HEK293 (cell line): ENCODE measurements at regions not wholly inside any gene's neighbourhood (a gene's known extent, or its start where the extent isn't known, plus 50 kb on each side); places are given as distances from the start of the nearest gene placed in this dataset.
A peak's percentile ranks its signal among the peaks of the same experiment; 100 is the strongest.

Source experiments
- GLIS1 ChIP-seq: fragments of 450-650 bp; formaldehyde crosslinking; IDR thresholded peaks from 2 replicates; pipeline ENCODE4 v1.5.1; 2016; ENCODE audit warnings: missing biosample characterization, missing genetic modification characterization
- HOXC10 ChIP-seq: sonication (generic); formaldehyde crosslinking; IDR thresholded peaks from 2 replicates; pipeline ENCODE4 v1.8.1; 2023; ENCODE audit warnings: mild to moderate bottlenecking, missing genetic modification reagents
- KLF9 ChIP-seq: fragments of 450-650 bp; formaldehyde crosslinking; IDR thresholded peaks from 2 replicates; pipeline ENCODE4 v1.5.1; 2016; ENCODE audit warnings: missing biosample characterization, missing genetic modification characterization, low read depth
- MYNN ChIP-seq: fragments of 450-650 bp; formaldehyde crosslinking; IDR thresholded peaks from 2 replicates; pipeline ENCODE4 v1.5.1; 2016; ENCODE audit warnings: missing biosample characterization, missing genetic modification characterization, borderline replicate concordance
- PRDM2 ChIP-seq: fragments of 450-650 bp; formaldehyde crosslinking; IDR thresholded peaks from 2 replicates; pipeline ENCODE4 v1.5.1; 2016; ENCODE audit warnings: missing biosample characterization, missing genetic modification characterization, borderline replicate concordance
- RBAK ChIP-seq: fragments of 450-650 bp; formaldehyde crosslinking; IDR thresholded peaks from 2 replicates; pipeline ENCODE4 v1.5.1; 2016; ENCODE audit warnings: missing biosample characterization, missing genetic modification characterization
- ZBTB26 ChIP-seq: fragments of 450-650 bp; formaldehyde crosslinking; optimal IDR thresholded peaks from 2 replicates; pipeline ENCODE3; 2016; ENCODE audit warnings: missing biosample characterization, mild to moderate bottlenecking, missing genetic modification characterization
- ZEB2 ChIP-seq: fragments of 450-650 bp; formaldehyde crosslinking; IDR thresholded peaks from 2 replicates; pipeline ENCODE4 v1.5.1; 2016; ENCODE audit warnings: missing biosample characterization, missing genetic modification characterization
- ZFP3 ChIP-seq: fragments of 450-650 bp; formaldehyde crosslinking; IDR thresholded peaks from 2 replicates; pipeline ENCODE4 v1.5.1; 2016; ENCODE audit warnings: low read depth, missing biosample characterization, missing genetic modification characterization
- ZFP69B ChIP-seq: fragments of 450-650 bp; formaldehyde crosslinking; IDR thresholded peaks from 2 replicates; pipeline ENCODE4 v1.5.1; 2016; ENCODE audit warnings: missing biosample characterization, missing genetic modification characterization
- ZNF211 ChIP-seq: fragments of 450-650 bp; formaldehyde crosslinking; IDR thresholded peaks from 2 replicates; pipeline ENCODE4 v1.5.1; 2016; ENCODE audit warnings: low read depth, missing biosample characterization, missing genetic modification characterization
- ZNF266 ChIP-seq: fragments of 450-650 bp; formaldehyde crosslinking; IDR thresholded peaks from 2 replicates; pipeline ENCODE4 v1.5.1; 2016; ENCODE audit warnings: missing biosample characterization, missing genetic modification characterization, low read depth
- ZNF280C ChIP-seq: fragments of 450-650 bp; formaldehyde crosslinking; IDR thresholded peaks from 2 replicates; pipeline ENCODE4 v1.5.1; 2016; ENCODE audit warnings: missing biosample characterization, missing genetic modification characterization
- ZNF449 ChIP-seq: fragments of 450-650 bp; formaldehyde crosslinking; IDR thresholded peaks from 2 replicates; pipeline ENCODE4 v1.5.1; 2017; ENCODE audit warnings: missing biosample characterization, mild to moderate bottlenecking, missing genetic modification characterization, moderate library complexity
- ZNF48 ChIP-seq: fragments of 450-650 bp; formaldehyde crosslinking; IDR thresholded peaks from 2 replicates; pipeline ENCODE4 v1.5.1; 2016; ENCODE audit warnings: missing biosample characterization, missing genetic modification characterization
- ZNF488 ChIP-seq: fragments of 450-650 bp; formaldehyde crosslinking; IDR thresholded peaks from 2 replicates; pipeline ENCODE4 v1.5.1; 2016; ENCODE audit warnings: missing biosample characterization, missing genetic modification characterization
- ZNF501 ChIP-seq: fragments of 450-650 bp; formaldehyde crosslinking; IDR thresholded peaks from 2 replicates; pipeline ENCODE4 v1.5.1; 2016; ENCODE audit warnings: missing biosample characterization, missing genetic modification characterization
- ZNF513 ChIP-seq: fragments of 450-650 bp; IDR thresholded peaks from 2 replicates; pipeline ENCODE4 v1.5.1; 2018; ENCODE audit warnings: missing biosample characterization, missing genetic modification characterization
- ZNF529 ChIP-seq: fragments of 450-650 bp; formaldehyde crosslinking; IDR thresholded peaks from 2 replicates; pipeline ENCODE4 v1.5.1; 2017; ENCODE audit warnings: missing genetic modification characterization, missing biosample characterization; ENCODE audit not compliant: insufficient replicate concordance
- ZNF558 ChIP-seq: fragments of 450-650 bp; formaldehyde crosslinking; IDR thresholded peaks from 2 replicates; pipeline ENCODE4 v1.5.1; 2016; ENCODE audit warnings: missing biosample characterization, missing genetic modification characterization
- ZNF561 ChIP-seq: fragments of 450-650 bp; IDR thresholded peaks from 2 replicates; pipeline ENCODE4 v1.5.1; 2018; ENCODE audit warnings: missing biosample characterization, missing genetic modification characterization, borderline replicate concordance
- ZNF596 ChIP-seq: fragments of 450-650 bp; IDR thresholded peaks from 2 replicates; pipeline ENCODE4 v1.5.0; 2018; ENCODE audit warnings: missing biosample characterization, mild to moderate bottlenecking, missing genetic modification characterization, moderate library complexity
- ZNF623 ChIP-seq: fragments of 450-650 bp; formaldehyde crosslinking; IDR thresholded peaks from 2 replicates; pipeline ENCODE4 v1.5.1; 2016; ENCODE audit warnings: missing biosample characterization, missing genetic modification characterization
- ZNF626 ChIP-seq: fragments of 450-650 bp; sonication (Bioruptor Pico); formaldehyde crosslinking; IDR thresholded peaks from 2 replicates; pipeline ENCODE4 v1.5.1; 2018; ENCODE audit warnings: missing biosample characterization, missing genetic modification characterization, inconsistent platforms
- ZNF658 ChIP-seq: fragments of 450-650 bp; formaldehyde crosslinking; IDR thresholded peaks from 2 replicates; pipeline ENCODE4; 2016; ENCODE audit warnings: missing biosample characterization, missing genetic modification characterization
- ZNF830 ChIP-seq: fragments of 450-650 bp; IDR thresholded peaks from 2 replicates; pipeline ENCODE4 v1.5.0; 2018; ENCODE audit warnings: missing biosample characterization, missing genetic modification characterization, low read depth, mild to moderate bottlenecking, moderate library complexity

- TF ChIP-seq ZNF280C (no peak), ZNF596 (tag by site-specific recombination) (no peak), ZNF561 (tag by site-specific recombination) (no peak), MYNN (tag by site-specific recombination) (no peak), ZNF658 (tag by site-specific recombination) (no peak), ZNF513 (tag by site-specific recombination) (no peak), ZNF626 (no peak), ZNF529 (no peak), ZNF211 (tag by site-specific recombination) (no peak), ZNF449 (no peak; the same call in 1 of the 2 replicates), ZBTB26 (tag by site-specific recombination) (no peak), GLIS1 (tag by site-specific recombination) (peak; percentile 76), ZFP3 (tag by site-specific recombination) (no peak), RBAK (tag by site-specific recombination) (no peak), KLF9 (tag by site-specific recombination) (no peak), ZNF488 (no peak), ZFP69B (no peak), ZNF830 (tag by site-specific recombination) (no peak), ZNF623 (tag by site-specific recombination) (no peak), ZNF501 (no peak), PRDM2 (no peak), HOXC10 (CRISPR knock-in tag) (no peak), ZNF266 (tag by site-specific recombination) (no peak), ZEB2 (peak; percentile 74), ZNF48 (tag by site-specific recombination) (no peak), ZNF558 (no peak)
Observed at GRCh38 chr20:11076434-11077105, 402.8 kb upstream of the JAG1 start (continued).
